Dendritic cell treated with granulocyte-macrophage colony-stimulating factor and Interleukin-4, amounts not matched to agents 40 ng/mL and 50 ng/mL, for 4 days (primary cell): ENCODE measurements at regions not wholly inside any gene's neighbourhood (a gene's known extent, or its start where the extent isn't known, plus 50 kb on each side); places are given as distances from the start of the nearest gene placed in this dataset.

Source experiments
- H3K27ac Mint-ChIP-seq: one replicate; pipeline ENCODE4 v1.8.0; 2022; ENCODE audit warnings: mild to moderate bottlenecking, mixed read lengths
- H3K27me3 Mint-ChIP-seq: one replicate; pipeline ENCODE4 v1.8.0; 2022; ENCODE audit warnings: mild to moderate bottlenecking, mixed read lengths
- H3K36me3 Mint-ChIP-seq: one replicate; pipeline ENCODE4 v1.8.0; 2022; ENCODE audit warnings: low read depth, mixed read lengths
- H3K4me1 Mint-ChIP-seq: one replicate; pipeline ENCODE4 v1.8.0; 2022; ENCODE audit warnings: low read depth, mixed read lengths
- H3K4me3 Mint-ChIP-seq: one replicate; pipeline ENCODE4 v1.8.0; 2022; ENCODE audit warnings: mild to moderate bottlenecking, moderate library complexity, mixed read lengths
- H3K9me3 Mint-ChIP-seq: one replicate; pipeline ENCODE4 v1.8.0; 2022; ENCODE audit warnings: mixed read lengths
- intact Hi-C: fragments of 100-400 bp; cut with micrococcal nuclease; formaldehyde crosslinking; loops from one replicate; pipeline ENCODE4 v1.15.0; 2022

GRCh38 chr3:144426967-144427366 lies 455.3 kb downstream of the DIPK2A start:
- Mint-ChIP-seq H3K27me3 (no peaks in the 10 kb centered on the region), H3K9me3 (no peaks in the 10 kb centered on the region), H3K27ac (no peak overlapping the region), H3K36me3 (no peaks in the 10 kb centered on the region), H3K4me3 (no peak overlapping the region), H3K4me1 (no peaks in the 10 kb centered on the region)
- intact Hi-C loops: no loop called here

- Mint-ChIP-seq H3K4me1 (no peaks in the 10 kb centered on the region), H3K9me3 (no peaks in the 10 kb centered on the region), H3K27ac (no peak overlapping the region), H3K4me3 (no peak overlapping the region), H3K36me3 (no peaks in the 10 kb centered on the region), H3K27me3 (no peaks in the 10 kb centered on the region)
- intact Hi-C loops: no loop called here
These were observed 458.1 kb downstream of the DIPK2A start for GRCh38 chr3:144429719-144430121.

- no peaks in the 10 kb centered on the region for H3K9me3 Mint-ChIP-seq
- H3K27ac Mint-ChIP-seq: no peak overlapping the region
- H3K36me3 Mint-ChIP-seq: no peaks in the 10 kb centered on the region
These were observed 459.5 kb downstream of the DIPK2A start for GRCh38 chr3:144431134-144431533.

GRCh38 chr3:144433006-144433405 lies 461.4 kb downstream of the DIPK2A start:
- Mint-ChIP-seq H3K4me3 (no peak overlapping the region), H3K36me3 (no peaks in the 10 kb centered on the region), H3K4me1 (no peaks in the 10 kb centered on the region), H3K27ac (no peak overlapping the region), H3K9me3 (no peaks in the 10 kb centered on the region), H3K27me3 (no peaks in the 10 kb centered on the region)
- intact Hi-C loops: no loop called here

More at GRCh38 chr3:144431134-144431533, 459.5 kb downstream of the DIPK2A start:
- Mint-ChIP-seq H3K4me1 (no peaks in the 10 kb centered on the region), H3K27me3 (no peaks in the 10 kb centered on the region), H3K4me3 (no peak overlapping the region)
- intact Hi-C loops: no loop called here

- no peaks in the 10 kb centered on the region for H3K27me3 Mint-ChIP-seq
- no peaks in the 10 kb centered on the region for H3K36me3 Mint-ChIP-seq
- intact Hi-C loops: no loop called here
- no peak overlapping the region for H3K27ac Mint-ChIP-seq
- H3K4me1 Mint-ChIP-seq: no peaks in the 10 kb centered on the region
- H3K4me3 Mint-ChIP-seq: no peak overlapping the region
- no peaks in the 10 kb centered on the region for H3K9me3 Mint-ChIP-seq
These were observed 466.4 kb downstream of the DIPK2A start for GRCh38 chr3:144437989-144438388.

GRCh38 chr3:144444061-144444460 lies 472.4 kb downstream of the DIPK2A start:
- intact Hi-C loops: no loop called here
- Mint-ChIP-seq H3K27ac (no peak overlapping the region), H3K27me3 (no peaks in the 10 kb centered on the region), H3K4me1 (no peaks in the 10 kb centered on the region), H3K9me3 (no peaks in the 10 kb centered on the region), H3K4me3 (no peak overlapping the region), H3K36me3 (no peaks in the 10 kb centered on the region)

GRCh38 chr3:144444546-144444945 lies 472.9 kb downstream of the DIPK2A start:
- no peaks in the 10 kb centered on the region for H3K9me3 Mint-ChIP-seq
- H3K27ac Mint-ChIP-seq: no peak overlapping the region
- H3K27me3 Mint-ChIP-seq: no peaks in the 10 kb centered on the region
- no peak overlapping the region for H3K4me3 Mint-ChIP-seq
- intact Hi-C loops: no loop called here
- H3K36me3 Mint-ChIP-seq: no peaks in the 10 kb centered on the region
- no peaks in the 10 kb centered on the region for H3K4me1 Mint-ChIP-seq

- Mint-ChIP-seq H3K4me3 (no peak overlapping the region), H3K27ac (no peak overlapping the region), H3K4me1 (no peaks in the 10 kb centered on the region), H3K36me3 (no peaks in the 10 kb centered on the region), H3K9me3 (peaks cover 19% of the 10 kb centered on the region), H3K27me3 (no peaks in the 10 kb centered on the region)
- intact Hi-C loops: no loop called here
These were observed 484.3 kb downstream of the DIPK2A start for GRCh38 chr3:144455841-144456440.

- no peaks in the 10 kb centered on the region for H3K4me1 Mint-ChIP-seq
- no peaks in the 10 kb centered on the region for H3K27me3 Mint-ChIP-seq
- H3K9me3 Mint-ChIP-seq: peaks cover 19% of the 10 kb centered on the region
- H3K4me3 Mint-ChIP-seq: no peak overlapping the region
- no peaks in the 10 kb centered on the region for H3K36me3 Mint-ChIP-seq
- intact Hi-C loops: no loop called here
- H3K27ac Mint-ChIP-seq: no peak overlapping the region
These were observed 486.1 kb downstream of the DIPK2A start for GRCh38 chr3:144457758-144458157.

- H3K36me3 Mint-ChIP-seq: no peaks in the 10 kb centered on the region
- H3K27ac Mint-ChIP-seq: no peak overlapping the region
- no peak overlapping the region for H3K4me3 Mint-ChIP-seq
- intact Hi-C loops: no loop called here
- no peaks in the 10 kb centered on the region for H3K27me3 Mint-ChIP-seq
- peaks cover 19% of the 10 kb centered on the region for H3K9me3 Mint-ChIP-seq
- no peaks in the 10 kb centered on the region for H3K4me1 Mint-ChIP-seq
These were observed 486.7 kb downstream of the DIPK2A start for GRCh38 chr3:144458283-144458682.

- Mint-ChIP-seq H3K27me3 (no peaks in the 10 kb centered on the region), H3K4me3 (no peak overlapping the region), H3K27ac (no peak overlapping the region), H3K36me3 (no peaks in the 10 kb centered on the region), H3K9me3 (peaks cover 14% of the 10 kb centered on the region), H3K4me1 (no peaks in the 10 kb centered on the region)
- intact Hi-C loops: no loop called here
These were observed 490.7 kb downstream of the DIPK2A start for GRCh38 chr3:144462337-144462736.

- intact Hi-C loops: no loop called here
- H3K9me3 Mint-ChIP-seq: no peaks in the 10 kb centered on the region
These were observed 492.3 kb downstream of the DIPK2A start for GRCh38 chr3:144463911-144464310.

GRCh38 chr3:144466114-144466513 lies 494.5 kb downstream of the DIPK2A start:
- H3K27ac Mint-ChIP-seq: no peak overlapping the region
- intact Hi-C loops: no loop called here
- no peaks in the 10 kb centered on the region for H3K9me3 Mint-ChIP-seq
- H3K27me3 Mint-ChIP-seq: no peaks in the 10 kb centered on the region
- no peaks in the 10 kb centered on the region for H3K4me1 Mint-ChIP-seq
- no peaks in the 10 kb centered on the region for H3K36me3 Mint-ChIP-seq
- H3K4me3 Mint-ChIP-seq: no peak overlapping the region

More at GRCh38 chr3:144463911-144464310, 492.3 kb downstream of the DIPK2A start:
- H3K4me3 Mint-ChIP-seq: no peak overlapping the region
- H3K27me3 Mint-ChIP-seq: no peaks in the 10 kb centered on the region
- H3K36me3 Mint-ChIP-seq: no peaks in the 10 kb centered on the region
- H3K4me1 Mint-ChIP-seq: no peaks in the 10 kb centered on the region
- H3K27ac Mint-ChIP-seq: no peak overlapping the region

GRCh38 chr3:144466540-144466939 lies 494.9 kb downstream of the DIPK2A start:
- intact Hi-C loops: no loop called here

GRCh38 chr3:144470666-144471065 lies 499.0 kb downstream of the DIPK2A start:
- Mint-ChIP-seq H3K4me3 (no peak overlapping the region), H3K27ac (no peak overlapping the region), H3K4me1 (no peaks in the 10 kb centered on the region), H3K27me3 (no peaks in the 10 kb centered on the region), H3K36me3 (no peaks in the 10 kb centered on the region), H3K9me3 (no peaks in the 10 kb centered on the region)
- intact Hi-C loops: no loop called here

More at GRCh38 chr3:144466540-144466939, 494.9 kb downstream of the DIPK2A start:
- no peaks in the 10 kb centered on the region for H3K27me3 Mint-ChIP-seq
- no peaks in the 10 kb centered on the region for H3K9me3 Mint-ChIP-seq
- H3K4me1 Mint-ChIP-seq: no peaks in the 10 kb centered on the region
- H3K36me3 Mint-ChIP-seq: no peaks in the 10 kb centered on the region
- no peak overlapping the region for H3K4me3 Mint-ChIP-seq
- no peak overlapping the region for H3K27ac Mint-ChIP-seq
